ENCODE measurements at regions not wholly inside any gene's neighbourhood (a gene's known extent, or its start where the extent isn't known, plus 50 kb on each side); places are given as distances from the start of the nearest gene placed in this dataset.
"Not testable (repeated sequence)": the region's sequence is repeated elsewhere in the genome, so short reads cannot be mapped to it uniquely, and the experiment has no call there.

DNA sequence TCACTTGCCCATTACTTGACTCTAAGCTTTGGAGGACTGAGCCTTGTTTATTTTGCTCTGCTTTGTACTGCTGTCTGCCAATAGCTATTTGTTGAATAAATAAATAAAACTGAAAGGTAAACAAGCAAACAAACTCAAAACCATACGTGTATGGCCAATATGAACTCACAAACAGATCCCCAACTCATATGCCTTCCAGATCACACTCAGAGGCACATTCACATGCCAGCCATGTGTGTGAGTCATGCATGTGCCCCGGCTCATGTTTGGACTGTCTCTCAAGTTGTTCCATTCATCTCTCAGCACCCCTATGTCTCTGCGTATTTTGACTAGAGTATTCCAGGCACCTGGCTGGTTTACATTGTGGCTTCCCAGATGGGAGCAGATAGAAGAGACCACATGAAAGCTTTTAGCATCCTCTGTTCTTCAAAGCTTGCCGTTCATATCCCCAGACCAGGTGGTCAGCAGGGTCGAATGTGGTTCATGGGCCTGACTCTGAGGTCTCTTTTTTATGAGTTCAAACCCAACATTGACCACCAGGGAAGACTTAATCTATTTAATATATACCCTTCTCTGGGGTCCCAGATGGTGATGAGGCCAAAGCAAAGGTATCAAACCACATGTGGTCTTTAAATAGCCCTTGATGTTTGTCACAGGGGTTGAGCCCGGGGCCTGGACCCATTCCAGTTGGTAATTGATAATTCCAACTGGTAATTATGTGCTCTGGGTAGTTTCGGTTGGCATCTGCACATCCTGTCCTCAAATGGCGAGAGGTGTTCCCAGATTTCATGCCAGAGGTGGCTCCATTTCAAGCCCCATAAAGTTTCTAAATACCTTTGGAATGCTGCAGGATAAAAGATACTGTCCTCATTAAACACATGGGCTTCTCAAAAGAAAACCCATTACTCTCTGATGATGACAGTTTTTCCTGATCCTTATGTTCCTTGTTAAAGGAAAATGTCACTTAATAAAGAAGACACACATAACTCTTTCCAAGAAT is 287.3 kb upstream of the MAF start:
- WGBS, 2 experiments (ENCODE audit: insufficient coverage in 2 of 2), result 92 to 95% methylated on average over 5 to 6 of the region's 8 CpGs
- no peaks in the 10 kb centered on the region for H3K9me3 ChIP-seq (ENCODE audit: control insufficient read depth, low read length)

DNA sequence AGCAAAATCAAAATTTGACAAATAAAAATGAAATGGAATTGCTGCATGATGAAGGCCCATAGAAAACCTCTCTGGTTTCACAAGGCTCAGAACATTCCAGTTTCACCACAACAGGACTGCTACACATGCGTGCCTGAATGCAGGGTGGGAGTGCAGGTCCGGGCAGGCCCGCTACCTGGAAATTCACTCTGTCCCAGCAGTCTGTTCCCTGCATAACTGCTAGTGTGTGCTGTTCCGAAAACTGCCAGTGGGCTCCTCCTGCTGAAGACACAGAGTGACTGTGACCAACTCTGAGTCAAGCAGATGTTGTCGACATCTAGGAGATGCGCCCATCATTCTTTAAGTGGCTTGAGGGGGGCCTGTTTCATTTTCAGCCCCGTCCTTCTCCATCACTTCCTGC is 284.8 kb upstream of the MAF start:
- Histone ChIP-seq H3K4me1 (ENCODE audit: control insufficient read depth, insufficient read depth, low read length, poor library complexity, severe bottlenecking) (peaks cover 4% of the 10 kb centered on the region), H3K9me3 (ENCODE audit: control insufficient read depth, low read length) (no peaks in the 10 kb centered on the region), H3K27ac (ENCODE audit: low read depth, low read length, severe bottlenecking) (no peak overlapping the region), H3K4me3 (ENCODE audit: extremely low read depth, insufficient read depth, low read length, poor library complexity, severe bottlenecking) (no peak overlapping the region), H3K36me3 (ENCODE audit: control insufficient read depth, insufficient read depth, low read length) (no peaks in the 10 kb centered on the region)
- WGBS, 2 experiments (ENCODE audit: insufficient coverage in 2 of 2), result 94% methylated on average over 7 of the region's 7 CpGs

More for the DNA sequence above, 287.3 kb upstream of the MAF start:
- Histone ChIP-seq H3K4me1 (ENCODE audit: control insufficient read depth, insufficient read depth, low read length, poor library complexity, severe bottlenecking) (peaks cover 4% of the 10 kb centered on the region), H3K4me3 (ENCODE audit: extremely low read depth, insufficient read depth, low read length, poor library complexity, severe bottlenecking) (no peak overlapping the region), H3K36me3 (ENCODE audit: control insufficient read depth, insufficient read depth, low read length) (no peaks in the 10 kb centered on the region), H3K27ac (ENCODE audit: low read depth, low read length, severe bottlenecking) (no peak overlapping the region)

DNA sequence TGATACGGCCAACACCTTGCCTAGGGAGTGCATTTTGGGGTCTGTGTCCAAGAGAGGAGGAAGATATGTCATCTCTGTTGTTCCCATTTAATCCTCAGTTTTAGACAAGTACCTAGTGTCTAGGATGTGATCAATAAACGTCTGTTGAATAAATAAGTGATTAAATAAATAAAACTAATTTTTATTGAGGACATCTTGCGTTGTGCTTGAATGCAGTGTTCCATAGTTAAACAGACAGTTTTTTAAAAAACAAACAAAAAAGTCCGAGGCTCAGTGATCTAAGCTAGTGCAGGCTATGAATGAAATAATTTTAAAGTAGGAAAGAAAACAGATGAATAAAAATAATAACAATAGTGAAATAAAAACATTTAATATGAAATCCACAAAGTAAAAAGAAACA is 283.0 kb upstream of the MAF start:
- Histone ChIP-seq H3K27ac (ENCODE audit: low read depth, low read length, severe bottlenecking) (no peak overlapping the region), H3K36me3 (ENCODE audit: control insufficient read depth, insufficient read depth, low read length) (no peaks in the 10 kb centered on the region), H3K4me1 (ENCODE audit: control insufficient read depth, insufficient read depth, low read length, poor library complexity, severe bottlenecking) (no peaks in the 10 kb centered on the region), H3K9me3 (ENCODE audit: control insufficient read depth, low read length) (no peaks in the 10 kb centered on the region), H3K4me3 (ENCODE audit: extremely low read depth, insufficient read depth, low read length, poor library complexity, severe bottlenecking) (no peak overlapping the region)
- WGBS, 2 experiments (ENCODE audit: insufficient coverage in 2 of 2), result no CpG with 5 or more reads among the region's 4 CpGs

DNA sequence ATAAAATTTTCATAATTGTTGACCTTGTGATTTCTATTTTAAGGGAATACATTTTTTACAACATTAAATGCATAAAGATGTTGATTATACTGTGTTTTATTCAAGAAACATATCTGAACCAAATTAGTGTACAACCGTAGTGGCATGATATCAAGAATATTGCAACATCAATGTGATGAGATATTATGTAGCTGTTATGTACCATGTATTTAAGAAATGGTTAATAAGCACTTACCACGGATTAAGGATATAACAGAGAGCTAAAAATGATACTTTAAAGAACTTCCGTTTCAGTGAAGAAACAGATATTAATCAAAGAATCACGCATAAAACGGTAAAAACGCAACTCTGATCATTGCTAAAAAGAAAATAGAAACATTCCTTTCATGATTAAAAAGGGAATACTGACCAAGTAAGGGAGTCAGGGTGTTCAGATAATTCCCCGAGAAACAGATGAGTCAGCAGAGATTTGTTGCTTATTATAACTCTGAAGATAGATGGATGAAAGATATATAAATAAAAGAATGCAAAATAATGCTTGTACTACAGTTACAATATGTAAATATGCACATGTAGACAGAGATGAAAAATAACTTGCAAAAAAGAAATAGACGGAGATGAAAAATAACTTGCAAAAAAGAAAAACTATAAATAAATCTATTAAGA is 281.9 kb upstream of the MAF start:
- Histone ChIP-seq H3K4me1 (ENCODE audit: control insufficient read depth, insufficient read depth, low read length, poor library complexity, severe bottlenecking) (no peaks in the 10 kb centered on the region), H3K4me3 (ENCODE audit: extremely low read depth, insufficient read depth, low read length, poor library complexity, severe bottlenecking) (no peak overlapping the region), H3K9me3 (ENCODE audit: control insufficient read depth, low read length) (no peaks in the 10 kb centered on the region), H3K36me3 (ENCODE audit: control insufficient read depth, insufficient read depth, low read length) (no peaks in the 10 kb centered on the region), H3K27ac (ENCODE audit: low read depth, low read length, severe bottlenecking) (no peak overlapping the region)
- WGBS, 2 experiments (ENCODE audit: insufficient coverage in 2 of 2), result 80 to 84% methylated on average over 2 to 6 of the region's 8 CpGs

DNA sequence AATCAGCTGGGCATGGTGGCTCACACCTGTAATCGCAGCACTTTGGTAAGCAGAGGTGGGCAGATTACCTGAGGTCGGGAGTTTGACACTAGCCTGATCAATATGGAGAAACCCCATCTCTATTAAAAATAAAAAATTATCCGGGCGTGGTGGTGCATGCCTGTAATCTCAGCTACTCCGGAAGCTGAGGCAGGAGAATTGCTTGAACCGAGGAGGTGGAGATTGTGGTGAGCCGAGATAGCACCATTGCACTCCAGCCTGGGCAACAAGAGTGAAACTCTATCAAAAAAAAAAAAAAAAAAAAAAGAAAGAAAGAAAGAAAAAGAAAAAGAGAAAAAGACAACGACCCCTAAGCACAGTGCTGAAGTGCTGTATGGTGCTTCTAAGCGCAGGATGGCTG is 280.6 kb upstream of the MAF start:
- not testable (repeated sequence) for H3K4me3 ChIP-seq (ENCODE audit: extremely low read depth, insufficient read depth, low read length, poor library complexity, severe bottlenecking); H3K4me1 ChIP-seq (ENCODE audit: control insufficient read depth, insufficient read depth, low read length, poor library complexity, severe bottlenecking); H3K36me3 ChIP-seq (ENCODE audit: control insufficient read depth, insufficient read depth, low read length); H3K9me3 ChIP-seq (ENCODE audit: control insufficient read depth, low read length); H3K27ac ChIP-seq (ENCODE audit: low read depth, low read length, severe bottlenecking)
- 85 to 100% methylated on average over 3 to 5 of the region's 9 CpGs for WGBS, 2 experiments (ENCODE audit: insufficient coverage in 2 of 2)

DNA sequence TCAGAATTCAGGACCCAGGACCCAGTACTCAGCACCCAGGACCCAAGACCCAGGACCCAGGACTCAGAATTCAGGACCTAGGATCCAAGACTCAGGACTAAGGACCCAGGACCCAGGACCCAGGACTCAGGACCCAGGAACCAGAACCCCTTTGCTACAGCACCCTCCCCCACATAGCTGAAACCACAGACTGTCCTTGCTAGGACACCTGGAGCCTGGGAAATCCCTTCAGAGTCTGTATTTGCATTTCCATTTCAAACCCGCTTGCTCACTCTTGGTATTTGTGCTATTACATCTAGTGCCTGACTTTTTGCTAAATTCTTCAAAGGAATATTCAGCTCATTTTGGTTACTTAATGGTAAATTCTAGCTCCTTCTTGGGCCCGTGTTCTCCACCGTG is 275.8 kb upstream of the MAF start:
- Histone ChIP-seq H3K9me3 (ENCODE audit: control insufficient read depth, low read length) (no peaks in the 10 kb centered on the region), H3K4me3 (ENCODE audit: extremely low read depth, insufficient read depth, low read length, poor library complexity, severe bottlenecking) (no peak overlapping the region), H3K27ac (ENCODE audit: low read depth, low read length, severe bottlenecking) (no peak overlapping the region), H3K36me3 (ENCODE audit: control insufficient read depth, insufficient read depth, low read length) (no peaks in the 10 kb centered on the region), H3K4me1 (ENCODE audit: control insufficient read depth, insufficient read depth, low read length, poor library complexity, severe bottlenecking) (no peaks in the 10 kb centered on the region)
- 81 to 100% methylated on average over 2 of the region's 3 CpGs for WGBS, 2 experiments (ENCODE audit: insufficient coverage in 2 of 2)

- Histone ChIP-seq H3K9me3 (ENCODE audit: control insufficient read depth, low read length) (no peaks in the 10 kb centered on the region), H3K36me3 (ENCODE audit: control insufficient read depth, insufficient read depth, low read length) (no peaks in the 10 kb centered on the region), H3K27ac (ENCODE audit: low read depth, low read length, severe bottlenecking) (no peak overlapping the region), H3K4me3 (ENCODE audit: extremely low read depth, insufficient read depth, low read length, poor library complexity, severe bottlenecking) (no peak overlapping the region), H3K4me1 (ENCODE audit: control insufficient read depth, insufficient read depth, low read length, poor library complexity, severe bottlenecking) (no peaks in the 10 kb centered on the region)
- 89 to 100% methylated on average over 3 to 5 of the region's 5 CpGs for WGBS, 2 experiments (ENCODE audit: insufficient coverage in 2 of 2)
These were observed 273.9 kb upstream of the MAF start for GRCh38 chr16:79874391-79874790.

DNA sequence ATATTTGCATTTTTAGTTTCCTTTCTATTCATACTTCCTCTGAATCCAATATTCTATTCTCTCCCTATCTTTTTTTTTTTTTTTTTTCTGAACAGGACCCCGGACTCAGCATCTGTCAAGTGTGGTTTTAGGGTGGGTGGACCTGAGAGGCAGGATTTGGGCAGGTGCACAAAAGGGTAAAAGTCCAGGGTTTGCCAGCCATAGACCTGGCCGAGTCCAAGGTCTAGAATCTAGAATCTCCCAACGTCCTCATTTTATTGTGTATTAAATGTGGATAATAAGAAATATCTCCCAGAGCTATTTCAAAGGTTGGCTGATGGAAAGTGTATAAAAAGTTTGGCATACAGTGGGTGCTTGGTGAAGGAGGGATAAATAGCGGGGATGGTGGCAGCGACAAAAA is 273.3 kb upstream of the MAF start:
- no peaks in the 10 kb centered on the region for H3K9me3 ChIP-seq (ENCODE audit: control insufficient read depth, low read length)
- H3K27ac ChIP-seq (ENCODE audit: low read depth, low read length, severe bottlenecking), result no peak overlapping the region
- H3K36me3 ChIP-seq (ENCODE audit: control insufficient read depth, insufficient read depth, low read length), result no peaks in the 10 kb centered on the region
- 100% methylated on average over 2 of the region's 5 CpGs for WGBS, 2 experiments (ENCODE audit: insufficient coverage in 2 of 2)
- no peaks in the 10 kb centered on the region for H3K4me1 ChIP-seq (ENCODE audit: control insufficient read depth, insufficient read depth, low read length, poor library complexity, severe bottlenecking)
- no peak overlapping the region for H3K4me3 ChIP-seq (ENCODE audit: extremely low read depth, insufficient read depth, low read length, poor library complexity, severe bottlenecking)

DNA sequence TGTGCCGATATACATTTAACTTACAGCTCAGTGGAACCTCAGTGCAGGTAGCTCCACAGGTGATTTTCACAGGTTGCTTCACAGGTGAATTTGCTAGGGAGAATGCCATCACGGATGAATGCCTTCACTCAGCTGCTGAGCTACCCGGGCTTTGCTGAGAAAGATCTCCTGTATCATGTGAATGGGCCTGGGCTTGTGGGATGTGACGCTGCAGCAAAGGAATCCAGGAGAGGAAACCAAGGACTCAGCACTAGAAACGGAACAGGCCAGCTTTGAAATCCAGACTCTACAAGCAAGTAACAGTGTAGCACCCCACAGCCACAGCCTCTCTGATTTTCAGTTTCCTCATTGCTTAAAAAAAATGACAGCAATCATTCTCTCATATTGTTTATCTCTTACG is 271.4 kb upstream of the MAF start:
- no peaks in the 10 kb centered on the region for H3K36me3 ChIP-seq (ENCODE audit: control insufficient read depth, insufficient read depth, low read length)

DNA sequence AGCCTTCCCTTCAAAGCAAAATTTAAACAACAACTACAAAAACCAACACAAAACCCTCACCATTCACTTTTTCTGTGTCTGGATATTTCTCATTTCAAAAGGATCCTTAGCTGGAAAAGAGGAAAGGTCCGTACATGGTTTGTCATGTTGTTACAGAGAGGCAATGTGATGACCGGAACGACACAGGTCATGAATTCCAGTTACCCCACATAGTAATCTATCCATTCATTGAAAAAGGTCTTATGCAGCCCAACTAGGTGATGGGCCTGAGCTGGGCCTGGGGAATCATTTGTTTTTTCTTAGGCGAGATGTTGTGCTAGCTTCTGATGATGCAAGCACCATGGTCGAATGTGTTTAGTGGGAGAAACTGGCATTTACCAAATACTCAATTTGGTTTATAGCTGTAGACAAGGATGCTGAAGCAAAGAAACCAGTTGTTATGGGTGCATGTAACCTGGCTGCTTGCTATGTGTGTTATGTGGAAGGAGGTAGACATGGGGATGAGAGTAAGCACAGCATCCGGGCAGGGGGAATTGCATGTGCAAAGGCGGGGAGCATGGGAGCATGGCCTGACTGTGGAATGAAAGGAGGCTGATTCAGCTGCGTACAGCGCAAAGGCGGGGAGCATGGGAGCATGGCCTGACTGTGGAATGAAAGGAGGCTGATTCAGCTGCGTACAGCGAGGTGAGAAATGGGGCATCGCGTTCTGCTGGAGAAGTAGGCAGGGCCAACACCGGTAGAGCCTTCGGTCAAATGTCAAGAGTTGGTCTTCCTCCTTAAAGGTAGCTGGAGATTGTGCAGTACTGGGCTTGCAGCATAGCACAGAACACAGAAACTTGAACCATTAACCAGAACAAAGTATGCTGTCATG is 269.7 kb upstream of the MAF start:
- Histone ChIP-seq H3K27ac (ENCODE audit: low read depth, low read length, severe bottlenecking) (no peak overlapping the region), H3K9me3 (ENCODE audit: control insufficient read depth, low read length) (no peaks in the 10 kb centered on the region), H3K4me1 (ENCODE audit: control insufficient read depth, insufficient read depth, low read length, poor library complexity, severe bottlenecking) (no peaks in the 10 kb centered on the region), H3K36me3 (ENCODE audit: control insufficient read depth, insufficient read depth, low read length) (no peaks in the 10 kb centered on the region), H3K4me3 (ENCODE audit: extremely low read depth, insufficient read depth, low read length, poor library complexity, severe bottlenecking) (no peak overlapping the region)
- WGBS, 2 experiments (ENCODE audit: insufficient coverage in 2 of 2), result 87 to 95% methylated on average over 11 to 13 of the region's 16 CpGs

More for the DNA sequence above, 271.4 kb upstream of the MAF start:
- H3K27ac ChIP-seq (ENCODE audit: low read depth, low read length, severe bottlenecking), result no peak overlapping the region
- no peaks in the 10 kb centered on the region for H3K4me1 ChIP-seq (ENCODE audit: control insufficient read depth, insufficient read depth, low read length, poor library complexity, severe bottlenecking)
- 87 to 88% methylated on average over 2 to 3 of the region's 6 CpGs for WGBS, 2 experiments (ENCODE audit: insufficient coverage in 2 of 2)
- H3K9me3 ChIP-seq (ENCODE audit: control insufficient read depth, low read length), result no peaks in the 10 kb centered on the region
- H3K4me3 ChIP-seq (ENCODE audit: extremely low read depth, insufficient read depth, low read length, poor library complexity, severe bottlenecking), result no peak overlapping the region

Measured in mesodermal cell (in vitro differentiated cells).